HG03064 (cell line): ENCODE measurements at regions not wholly inside any gene's neighbourhood (a gene's known extent, or its start where the extent isn't known, plus 50 kb on each side); places are given as distances from the start of the nearest gene placed in this dataset.

Source experiments
- ATAC-seq: cut with Tn5 transposase; IDR thresholded peaks from one replicate; pipeline ENCODE4 v1.9.1; 2021; ENCODE audit warnings: low read depth; ENCODE audit not compliant: unreplicated experiment

- peak; percentile 42 for ATAC-seq
These were observed 97.2 kb upstream of the C3orf80 start for GRCh38 chr3:160128056-160128455.

GRCh38 chr3:160129459-160130061 is 95.7 kb upstream of the C3orf80 start:
- ATAC-seq = peak; percentile 50

- ATAC-seq = no peak
These were observed 95.2 kb upstream of the C3orf80 start for GRCh38 chr3:160130071-160130470.

- ATAC-seq = no peak
These were observed 94.3 kb upstream of the C3orf80 start for GRCh38 chr3:160130950-160131349.

- no peak for ATAC-seq
These were observed 93.0 kb upstream of the C3orf80 start for GRCh38 chr3:160132226-160132625.

GRCh38 chr3:160133757-160134156 is 91.5 kb upstream of the C3orf80 start:
- no peak for ATAC-seq

- no peak for ATAC-seq
These were observed 90.8 kb upstream of the C3orf80 start for GRCh38 chr3:160134454-160134853.

- no peak for ATAC-seq
These were observed 90.3 kb upstream of the C3orf80 start for GRCh38 chr3:160134964-160135363.

GRCh38 chr3:160135851-160136250 is 89.4 kb upstream of the C3orf80 start:
- ATAC-seq = no peak

- ATAC-seq = no peak
These were observed 88.8 kb upstream of the C3orf80 start for GRCh38 chr3:160136421-160136820.

GRCh38 chr3:160139291-160139690 is 85.9 kb upstream of the C3orf80 start:
- ATAC-seq = no peak

- no peak for ATAC-seq
These were observed 84.5 kb upstream of the C3orf80 start for GRCh38 chr3:160140756-160141155.

- no peak for ATAC-seq
These were observed 83.6 kb upstream of the C3orf80 start for GRCh38 chr3:160141485-160142185.

- ATAC-seq = no peak
These were observed 81.7 kb upstream of the C3orf80 start for GRCh38 chr3:160143482-160143881.

GRCh38 chr3:160150066-160150465 is 75.2 kb upstream of the C3orf80 start:
- no peak for ATAC-seq

- ATAC-seq = no peak
These were observed 74.7 kb upstream of the C3orf80 start for GRCh38 chr3:160150525-160150924.

GRCh38 chr3:160152638-160153037 is 72.6 kb upstream of the C3orf80 start:
- no peak for ATAC-seq

- no peak for ATAC-seq
These were observed 71.2 kb upstream of the C3orf80 start for GRCh38 chr3:160154033-160154432.

GRCh38 chr3:160154596-160154995 is 70.6 kb upstream of the C3orf80 start:
- no peak for ATAC-seq

GRCh38 chr3:160157321-160157720 is 67.9 kb upstream of the C3orf80 start:
- ATAC-seq = no peak

- no peak for ATAC-seq
These were observed 65.9 kb upstream of the C3orf80 start for GRCh38 chr3:160159341-160159740.

- no peak for ATAC-seq
These were observed 65.4 kb upstream of the C3orf80 start for GRCh38 chr3:160159806-160160205.
